Endothelial cell of hepatic sinusoid (primary cell): ENCODE measurements at regions not wholly inside any gene's neighbourhood (a gene's known extent, or its start where the extent isn't known, plus 50 kb on each side); places are given as distances from the start of the nearest gene placed in this dataset.
"Not testable (repeated sequence)": the region's sequence is repeated elsewhere in the genome, so short reads cannot be mapped to it uniquely, and the experiment has no call there.

ENCODE experiments used
- in situ Hi-C: cut with HindIII; loops from 2 replicates; pipeline ENCODE4 v1.10.0; 2017; ENCODE audit warnings: low sequenced_read_pairs

GRCh38 chr15:77864211-77865105, 213.1 kb downstream of the TBC1D2B start:
- in situ Hi-C loops, result no loop called here

- in situ Hi-C loops, result no loop called here
Measured at GRCh38 chr15:77863491-77864105, 213.9 kb downstream of the TBC1D2B start.

GRCh38 chr15:77862651-77863104, 214.8 kb downstream of the TBC1D2B start:
- in situ Hi-C loops, result no loop called here

GRCh38 chr15:77861997-77862635, 215.4 kb downstream of the TBC1D2B start:
- in situ Hi-C loops, result not testable (repeated sequence)

- in situ Hi-C loops, result no loop called here
Measured at GRCh38 chr15:77860071-77860691, 217.3 kb downstream of the TBC1D2B start.

GRCh38 chr15:77859491-77860060, 217.9 kb downstream of the TBC1D2B start:
- in situ Hi-C loops, result loop anchor here (5.0 kb wide), 2 partner anchors 37 to 82 kb away; no protein-coding TSS in a partner anchor

- in situ Hi-C loops, result loop anchor here (5.0 kb wide), 2 partner anchors 37 to 82 kb away; no protein-coding TSS in a partner anchor
Measured at GRCh38 chr15:77858792-77859490, 218.6 kb downstream of the TBC1D2B start.

- in situ Hi-C loops, result loop anchor here (5.0 kb wide), 2 partner anchors 35 to 80 kb away; no protein-coding TSS in a partner anchor
Measured at GRCh38 chr15:77857419-77857818, 220.1 kb downstream of the TBC1D2B start.

GRCh38 chr15:77856705-77857346, 220.7 kb downstream of the TBC1D2B start:
- in situ Hi-C loops, result loop anchor here (5.0 kb wide), 2 partner anchors 35 to 80 kb away; no protein-coding TSS in a partner anchor

- in situ Hi-C loops, result loop anchor here (5.0 kb wide), 2 partner anchors 34 to 79 kb away; no protein-coding TSS in a partner anchor
Measured at GRCh38 chr15:77855871-77856270, 221.6 kb downstream of the TBC1D2B start.

- in situ Hi-C loops, result loop anchor here (5.0 kb wide), 2 partner anchors 33 to 78 kb away; no protein-coding TSS in a partner anchor
Measured at GRCh38 chr15:77854980-77855379, 222.3 kb upstream of the LINGO1 start.

- in situ Hi-C loops, result no loop called here
Measured at GRCh38 chr15:77853910-77854309, 221.2 kb upstream of the LINGO1 start.

GRCh38 chr15:77853008-77853328, 220.3 kb upstream of the LINGO1 start:
- in situ Hi-C loops, result no loop called here

GRCh38 chr15:77852241-77853007, 219.7 kb upstream of the LINGO1 start:
- in situ Hi-C loops, result no loop called here

- in situ Hi-C loops, result no loop called here
Measured at GRCh38 chr15:77851691-77852090, 219.0 kb upstream of the LINGO1 start.

- in situ Hi-C loops, result no loop called here
Measured at GRCh38 chr15:77851086-77851485, 218.4 kb upstream of the LINGO1 start.

GRCh38 chr15:77846986-77847385, 214.3 kb upstream of the LINGO1 start:
- in situ Hi-C loops, result no loop called here

- in situ Hi-C loops, result no loop called here
Measured at GRCh38 chr15:77846360-77846759, 213.6 kb upstream of the LINGO1 start.
